ENCODE measurements at regions not wholly inside any gene's neighbourhood (a gene's known extent, or its start where the extent isn't known, plus 50 kb on each side); places are given as distances from the start of the nearest gene placed in this dataset.

GRCh38 chr6:164749221-164750064, 560.0 kb downstream of the C6orf118 start:
- TF ChIP-seq, protein P1, sequence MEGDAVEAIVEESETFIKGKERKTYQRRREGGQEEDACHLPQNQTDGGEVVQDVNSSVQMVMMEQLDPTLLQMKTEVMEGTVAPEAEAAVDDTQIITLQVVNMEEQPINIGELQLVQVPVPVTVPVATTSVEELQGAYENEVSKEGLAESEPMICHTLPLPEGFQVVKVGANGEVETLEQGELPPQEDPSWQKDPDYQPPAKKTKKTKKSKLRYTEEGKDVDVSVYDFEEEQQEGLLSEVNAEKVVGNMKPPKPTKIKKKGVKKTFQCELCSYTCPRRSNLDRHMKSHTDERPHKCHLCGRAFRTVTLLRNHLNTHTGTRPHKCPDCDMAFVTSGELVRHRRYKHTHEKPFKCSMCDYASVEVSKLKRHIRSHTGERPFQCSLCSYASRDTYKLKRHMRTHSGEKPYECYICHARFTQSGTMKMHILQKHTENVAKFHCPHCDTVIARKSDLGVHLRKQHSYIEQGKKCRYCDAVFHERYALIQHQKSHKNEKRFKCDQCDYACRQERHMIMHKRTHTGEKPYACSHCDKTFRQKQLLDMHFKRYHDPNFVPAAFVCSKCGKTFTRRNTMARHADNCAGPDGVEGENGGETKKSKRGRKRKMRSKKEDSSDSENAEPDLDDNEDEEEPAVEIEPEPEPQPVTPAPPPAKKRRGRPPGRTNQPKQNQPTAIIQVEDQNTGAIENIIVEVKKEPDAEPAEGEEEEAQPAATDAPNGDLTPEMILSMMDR (IDR thresholded peaks at IDR 0.05; ENCODE audit: low read depth, low read length, poor library complexity, severe bottlenecking) = no peak
- no peak for TF ChIP-seq EZH2phosphoT487 (IDR thresholded peaks at IDR 0.05; ENCODE audit: borderline replicate concordance, low read length)
